HCT116 (cell line): ENCODE measurements at regions not wholly inside any gene's neighbourhood (a gene's known extent, or its start where the extent isn't known, plus 50 kb on each side); places are given as distances from the start of the nearest gene placed in this dataset.

Experiments
- ATAC-seq: fragments of 200-7000 bp; cut with Tn5 transposase; 2 replicates; pipeline ENCODE4 v1.9.1; 2020; ENCODE audit warnings: mild to moderate bottlenecking, moderate library complexity
- BruUV-seq: library from RNA; stranded (reverse); fragments of 400-500 nt; replicated peaks from 2 replicates; lab custom pipeline; 2021; lab: Mats Ljungman, UMichigan
- CTCF ChIA-PET: fragments of 300-600 bp; sonication (Branson Sonifier 250); formaldehyde crosslinking; loops from one replicate; lab custom pipeline; 2021; ENCODE audit warnings: antibody characterized with exemption; lab: Charles Lee
- POLR2A ChIA-PET: fragments of 300-600, 350-600 bp; sonication (Branson Sonifier 250); formaldehyde crosslinking; loops from one replicate; lab custom pipeline; 2021; ENCODE audit warnings: antibody characterized with exemption; lab: Charles Lee
- RAD21 ChIA-PET, 2 experiments: fragments of 300-600 bp; sonication (Branson Sonifier 250); formaldehyde crosslinking; loops; one replicate each; lab custom pipeline; 2023; ENCODE audit warnings: low total read pairs in 2 of 2; ENCODE audit not compliant: uncharacterized antibody in 2 of 2, unreplicated experiment in 2 of 2, low non-redundant PET in 1 of 2; lab: Charles Lee
- DNase-seq: peaks from one replicate; pipeline ENCODE4 v3.0.0-alpha.2; 2010; ENCODE audit warnings: low read depth, low spot score
- H2AFZ ChIP-seq: fragments of 200-600 bp; shearing (Covaris generic), sonication (generic); 2 replicates; pipeline ENCODE4 v1.6.1; 2017; ENCODE audit warnings: low read depth, mixed run types, mixed read lengths, antibody characterized with exemption, low read length; ENCODE audit not compliant: poor library complexity, severe bottlenecking
- H3K27ac ChIP-seq: 2 replicates; pipeline ENCODE4 v1.5.1; 2012; ENCODE audit warnings: low read depth, low read length
- H3K27me3 ChIP-seq: fragments of 200-600 bp; sonication (generic); 2 replicates; pipeline ENCODE4 v1.6.1; 2016; ENCODE audit warnings: mixed run types, low read length, mixed read lengths; ENCODE audit not compliant: insufficient read depth
- H3K36me3 ChIP-seq, 2 experiments: fragments of 200-500 bp in 1 of 2; fragments of 200-600 bp in 1 of 2; sonication (Bioruptor generic) in 1 of 2; sonication (generic) in 1 of 2; 2 replicates each; pipeline versions ENCODE4 v1.5.1 to v1.6.1; 2014 to 2016; ENCODE audit warnings: low read length in 2 of 2, inconsistent platforms in 1 of 2, mixed read lengths in 1 of 2, mixed run types in 1 of 2; ENCODE audit not compliant: insufficient read depth in 2 of 2, control insufficient read depth in 1 of 2
- H3K4me1 ChIP-seq, 2 experiments: fragments of 200-600 bp in 1 of 2; sonication (generic) in 1 of 2; 2 replicates each; pipeline versions ENCODE4 v1.5.1 to v1.6.1; 2012 to 2017; ENCODE audit warnings: low read length in 2 of 2, inconsistent platforms in 1 of 2, mild to moderate bottlenecking in 1 of 2, mixed read lengths in 1 of 2, mixed run types in 1 of 2, moderate library complexity in 1 of 2; ENCODE audit not compliant: insufficient read depth in 2 of 2, control insufficient read depth in 1 of 2
- H3K4me2 ChIP-seq: fragments of 200-600 bp; sonication (generic); 2 replicates; pipeline ENCODE4 v1.6.1; 2017; ENCODE audit warnings: mixed run types, low read length, mixed read lengths
- H3K4me3 ChIP-seq, 2 experiments: fragments of 200-600 bp in 1 of 2; sonication (generic) in 1 of 2; replicated peaks in 1 of 2; 2 replicates each; pipeline ENCODE4 v1.5.1; 2011 to 2016; ENCODE audit warnings: low read length in 2 of 2, control low read depth in 1 of 2, low read depth in 1 of 2, mild to moderate bottlenecking in 1 of 2, mixed read lengths in 1 of 2, mixed run types in 1 of 2
- H3K79me2 ChIP-seq: fragments of 200-600 bp; sonication (generic); 2 replicates; pipeline ENCODE4 v1.6.1; 2017; ENCODE audit warnings: mild to moderate bottlenecking, mixed run types, low read length, moderate library complexity, mixed read lengths; ENCODE audit not compliant: insufficient read depth
- H3K9ac ChIP-seq: fragments of 200-600 bp; sonication (generic); 2 replicates; pipeline ENCODE4 v1.6.1; 2016; ENCODE audit warnings: low read length, mixed read lengths
- H3K9me2 ChIP-seq: fragments of 200-600 bp; sonication (generic), shearing (Covaris generic); 2 replicates; pipeline ENCODE4 v1.6.1; 2017; ENCODE audit warnings: mixed run types, mild to moderate bottlenecking, moderate library complexity; ENCODE audit not compliant: insufficient read depth
- H3K9me3 ChIP-seq, 2 experiments: fragments of 200-500 bp in 1 of 2; fragments of 200-600 bp in 1 of 2; sonication (Bioruptor generic) in 1 of 2; sonication (generic) in 1 of 2; 2 replicates each; pipeline ENCODE4 v1.6.1; 2014 to 2017; ENCODE audit warnings: low read length in 2 of 2, mixed read lengths in 2 of 2, inconsistent platforms in 1 of 2, low read depth in 1 of 2, mild to moderate bottlenecking in 1 of 2, mixed run types in 1 of 2, moderate library complexity in 1 of 2; ENCODE audit not compliant: control insufficient read depth in 1 of 2, insufficient read depth in 1 of 2
- H4K20me1 ChIP-seq: fragments of 200-600 bp; sonication (generic), shearing (Covaris generic); 2 replicates; pipeline ENCODE4 v1.6.1; 2017; ENCODE audit warnings: mixed run types, mild to moderate bottlenecking, moderate library complexity; ENCODE audit not compliant: insufficient read depth
- CEBPB ChIP-seq: IDR thresholded peaks from 2 replicates; pipeline ENCODE4 v1.6.1; 2012; ENCODE audit warnings: low read depth
- EGR1 ChIP-seq: IDR thresholded peaks from 2 replicates; pipeline ENCODE4 v1.6.1; 2012; ENCODE audit warnings: low read depth
- EZH2phosphoT487 ChIP-seq: fragments of 200-600 bp; IDR thresholded peaks from 2 replicates; pipeline ENCODE4 v1.6.1; 2018; ENCODE audit warnings: antibody characterized with exemption, borderline replicate concordance
- REST ChIP-seq: IDR thresholded peaks from 2 replicates; pipeline ENCODE4 v1.6.1; 2012; ENCODE audit warnings: low read depth
- SIN3A ChIP-seq: IDR thresholded peaks from 2 replicates; pipeline ENCODE4 v1.6.1; 2012; ENCODE audit warnings: low read depth
- ZNF274 ChIP-seq: fragments of 200-500 bp; sonication (Bioruptor generic); IDR thresholded peaks from 2 replicates; pipeline ENCODE4 v1.6.1; 2014; ENCODE audit warnings: mild to moderate bottlenecking, low read depth, low read length, inconsistent platforms
- intact Hi-C: fragments of 100-400 bp; cut with micrococcal nuclease; formaldehyde crosslinking; loops from 2 replicates; pipeline ENCODE4 v1.10.0; 2022
- TF ChIP-seq, protein P1 (sequence below), 3 experiments: fragments of 200-600 bp in 1 of 3; sonication (generic) in 1 of 3; IDR thresholded peaks in 2 of 3; conservative IDR thresholded peaks in 1 of 3; 2 replicates each; pipeline ENCODE4 v1.5.1; 2012 to 2017; ENCODE audit warnings: low read depth in 2 of 3, low read length in 2 of 3, antibody characterized with exemption in 1 of 3, borderline replicate concordance in 1 of 3, control low read depth in 1 of 3, mild to moderate bottlenecking in 1 of 3, mixed read lengths in 1 of 3, mixed run types in 1 of 3, moderate library complexity in 1 of 3; ENCODE audit not compliant: insufficient read depth in 1 of 3

GRCh38 chr6:72559555-72559954, 62.3 kb upstream of the KCNQ5 start:
- Histone ChIP-seq H3K4me1 (no peaks in the 10 kb centered on the region), H3K4me3 (no peak overlapping the region), H4K20me1 (no peaks in the 10 kb centered on the region), H3K36me3 (no peaks in the 10 kb centered on the region), H3K4me2 (no peak overlapping the region), H3K9me2 (no peaks in the 10 kb centered on the region), H3K79me2 (no peaks in the 10 kb centered on the region), H3K27me3 (0 out of 2 replicates have a peak, but pooled peaks cover 6% of the 10 kb centered on the region), H3K9me3 (no peaks in the 10 kb centered on the region), H3K9ac (no peak overlapping the region), H2AFZ (no peak overlapping the region), H3K27ac (no peak overlapping the region)
- ChIA-PET CTCF (no interaction called here), RAD21 (no interaction called here), POLR2A (no interaction called here)
- BruUV-seq, result no TSS peak
- TF ChIP-seq SIN3A, result no peak
- no peak for TF ChIP-seq EGR1
- intact Hi-C loops, result no loop called here
- DNase-seq, result no peak
- no peak for ATAC-seq

GRCh38 chr6:72560721-72561593, 60.9 kb upstream of the KCNQ5 start:
- Histone ChIP-seq H3K9me2 (no peaks in the 10 kb centered on the region), H3K79me2 (no peaks in the 10 kb centered on the region), H3K36me3 (no peaks in the 10 kb centered on the region), H3K4me3 (no peak overlapping the region), H3K9me3 (no peaks in the 10 kb centered on the region), H3K4me1 (no peaks in the 10 kb centered on the region), H3K9ac (no peak overlapping the region), H3K27me3 (0 out of 2 replicates have a peak, but pooled peaks cover 3% of the 10 kb centered on the region), H3K4me2 (no peak overlapping the region), H2AFZ (no peak overlapping the region), H4K20me1 (no peaks in the 10 kb centered on the region), H3K27ac (no peak overlapping the region)
- no TSS peak for BruUV-seq
- RAD21 ChIA-PET, result no interaction called here
- CTCF ChIA-PET, result no interaction called here
- POLR2A ChIA-PET, result no interaction called here
- ATAC-seq (peak; percentile 52; the same call in 1 of the 2 replicates), DNase-seq (no peak)
- intact Hi-C loops, result no loop called here
- no peak for TF ChIP-seq EZH2phosphoT487
- no peak for TF ChIP-seq ZNF274
- no peak for TF ChIP-seq CEBPB
- TF ChIP-seq, protein P1, sequence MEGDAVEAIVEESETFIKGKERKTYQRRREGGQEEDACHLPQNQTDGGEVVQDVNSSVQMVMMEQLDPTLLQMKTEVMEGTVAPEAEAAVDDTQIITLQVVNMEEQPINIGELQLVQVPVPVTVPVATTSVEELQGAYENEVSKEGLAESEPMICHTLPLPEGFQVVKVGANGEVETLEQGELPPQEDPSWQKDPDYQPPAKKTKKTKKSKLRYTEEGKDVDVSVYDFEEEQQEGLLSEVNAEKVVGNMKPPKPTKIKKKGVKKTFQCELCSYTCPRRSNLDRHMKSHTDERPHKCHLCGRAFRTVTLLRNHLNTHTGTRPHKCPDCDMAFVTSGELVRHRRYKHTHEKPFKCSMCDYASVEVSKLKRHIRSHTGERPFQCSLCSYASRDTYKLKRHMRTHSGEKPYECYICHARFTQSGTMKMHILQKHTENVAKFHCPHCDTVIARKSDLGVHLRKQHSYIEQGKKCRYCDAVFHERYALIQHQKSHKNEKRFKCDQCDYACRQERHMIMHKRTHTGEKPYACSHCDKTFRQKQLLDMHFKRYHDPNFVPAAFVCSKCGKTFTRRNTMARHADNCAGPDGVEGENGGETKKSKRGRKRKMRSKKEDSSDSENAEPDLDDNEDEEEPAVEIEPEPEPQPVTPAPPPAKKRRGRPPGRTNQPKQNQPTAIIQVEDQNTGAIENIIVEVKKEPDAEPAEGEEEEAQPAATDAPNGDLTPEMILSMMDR (IDR thresholded peaks at IDR 0.05 in 2 of 3, conservative IDR thresholded peaks at IDR 0.05 in 1 of 3; ENCODE audit: borderline replicate concordance in 1 of 3, insufficient read depth in 1 of 3, low read depth in 2 of 3, low read length in 2 of 3), result peak in 2 of 3 experiments; percentile 39 to 43; a peak in 4 of 6 replicates
- no peak for TF ChIP-seq REST
